ENCODE measurements at regions not wholly inside any gene's neighbourhood (a gene's known extent, or its start where the extent isn't known, plus 50 kb on each side); places are given as distances from the start of the nearest gene placed in this dataset.

GRCh38 chr13:110073982-110074381 is 233.0 kb downstream of the COL4A1 start:
- H3K9me3 ChIP-seq (replicated peaks in 1 of 3) = no peaks in the 10 kb centered on the region
- H3K4me3 ChIP-seq = no peak overlapping the region
- no peak for TF ChIP-seq CTCF (IDR thresholded peaks at IDR 0.05)
- TF ChIP-seq POLR2A (IDR thresholded peaks at IDR 0.05) = no peak
- 78 to 85% (median 83%) methylated on average over 6 of the region's 6 CpGs for WGBS, 4 donors
- H3K27ac ChIP-seq = no peak overlapping the region
- no peaks in the 10 kb centered on the region for H3K36me3 ChIP-seq (replicated peaks in 1 of 2)
- no peaks in the 10 kb centered on the region for H3K27me3 ChIP-seq
- H3K4me1 ChIP-seq (replicated peaks in 1 of 2) = no peaks in the 10 kb centered on the region
- intact Hi-C loops (cut with DNase I) = no loop called here
- DNase-seq = no peak

GRCh38 chr13:110070511-110071120 is 236.3 kb downstream of the COL4A1 start:
- Histone ChIP-seq H3K9me3 (replicated peaks in 1 of 3) (no peaks in the 10 kb centered on the region), H3K4me3 (no peak overlapping the region), H3K36me3 (replicated peaks in 1 of 2) (no peaks in the 10 kb centered on the region), H3K4me1 (replicated peaks in 1 of 2) (no peaks in the 10 kb centered on the region), H3K27me3 (no peaks in the 10 kb centered on the region), H3K27ac (no peak overlapping the region)
- TF ChIP-seq CTCF (IDR thresholded peaks at IDR 0.05) (no peak), POLR2A (IDR thresholded peaks at IDR 0.05) (no peak)
- intact Hi-C loops (cut with DNase I) = no loop called here
- no peak for DNase-seq
- WGBS, 4 donors = 78 to 86% (median 82%) methylated on average over 9 of the region's 9 CpGs

GRCh38 chr13:110070046-110070445 is 236.9 kb downstream of the COL4A1 start:
- intact Hi-C loops (cut with DNase I) = no loop called here
- WGBS, 4 donors = 60 to 70% (median 65%) methylated on average over 4 of the region's 4 CpGs
- Histone ChIP-seq H3K9me3 (replicated peaks in 1 of 3) (no peaks in the 10 kb centered on the region), H3K27ac (no peak overlapping the region), H3K27me3 (no peaks in the 10 kb centered on the region), H3K4me3 (no peak overlapping the region), H3K4me1 (replicated peaks in 1 of 2) (no peaks in the 10 kb centered on the region), H3K36me3 (replicated peaks in 1 of 2) (no peaks in the 10 kb centered on the region)
- TF ChIP-seq CTCF (IDR thresholded peaks at IDR 0.05) (no peak), POLR2A (IDR thresholded peaks at IDR 0.05) (no peak)
- no peak for DNase-seq

- Histone ChIP-seq H3K27me3 (no peaks in the 10 kb centered on the region), H3K9me3 (replicated peaks in 1 of 3) (no peaks in the 10 kb centered on the region), H3K27ac (peak overlapping the region in 1 of 5 donors; percentile 30), H3K36me3 (replicated peaks in 1 of 2) (no peaks in the 10 kb centered on the region), H3K4me1 (replicated peaks in 1 of 2) (no peaks in the 10 kb centered on the region), H3K4me3 (no peak overlapping the region)
- intact Hi-C loops (cut with DNase I) = no loop called here
- TF ChIP-seq CTCF (IDR thresholded peaks at IDR 0.05) = no peak
- no peak for TF ChIP-seq POLR2A (IDR thresholded peaks at IDR 0.05)
- no peak for DNase-seq
- WGBS, 4 donors = 94 to 99% (median 97%) methylated on average over 3 of the region's 3 CpGs
Observed at GRCh38 chr13:110068176-110068473, 238.8 kb downstream of the COL4A1 start.

All from adrenal gland (tissue), 9 donors.